KOPT-K1 (cell line): ENCODE measurements at regions not wholly inside any gene's neighbourhood (a gene's known extent, or its start where the extent isn't known, plus 50 kb on each side); places are given as distances from the start of the nearest gene placed in this dataset.
"Not testable (repeated sequence)": the region's sequence is repeated elsewhere in the genome, so short reads cannot be mapped to it uniquely, and the experiment has no call there.

ENCODE experiments used
- H3K27ac ChIP-seq: fragments of 200-600 bp; sonication (generic); 2 replicates; pipeline ENCODE4 v1.5.1; 2016; ENCODE audit warnings: antibody characterized with exemption, mild to moderate bottlenecking, low read depth, low read length; ENCODE audit not compliant: poor library complexity, severe bottlenecking
- H3K36me3 ChIP-seq: fragments of 200-600 bp; sonication (generic); 2 replicates; pipeline ENCODE4 v1.5.1; 2017; ENCODE audit warnings: antibody characterized with exemption, mild to moderate bottlenecking, low read length, moderate library complexity; ENCODE audit not compliant: insufficient read depth
- H3K9me3 ChIP-seq: fragments of 200-600 bp; sonication (generic); 2 replicates; pipeline ENCODE4 v1.5.1; 2017; ENCODE audit warnings: antibody characterized with exemption, low read length, mild to moderate bottlenecking; ENCODE audit not compliant: insufficient read depth, poor library complexity, severe bottlenecking

GRCh38 chr16:35804465-35804864, 2345.1 kb downstream of the TP53TG3F start:
- not testable (repeated sequence) for H3K36me3 ChIP-seq, H3K9me3 ChIP-seq, H3K27ac ChIP-seq

DNA sequence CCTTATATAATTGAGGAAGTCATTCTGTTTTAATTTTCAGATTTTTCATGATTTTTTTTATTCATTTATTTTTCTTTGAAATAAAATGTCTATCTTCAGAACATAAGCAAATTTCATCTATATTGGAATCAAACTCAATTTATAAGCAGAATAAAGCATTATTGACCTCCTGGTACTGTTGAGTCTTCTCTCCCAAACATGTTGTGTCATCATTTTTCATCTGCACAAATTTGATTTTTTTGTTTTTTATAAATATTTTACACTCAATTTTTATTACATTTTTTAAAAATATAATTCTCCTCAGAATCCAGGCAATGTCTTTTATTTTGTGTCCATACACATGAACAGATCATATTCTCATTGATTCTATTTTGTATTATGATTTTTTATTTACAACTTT, 2363.9 kb downstream of the TP53TG3F start:
- Histone ChIP-seq H3K27ac (no peak overlapping the region), H3K36me3 (no peaks in the 10 kb centered on the region), H3K9me3 (peaks cover 5% of the 10 kb centered on the region)

DNA sequence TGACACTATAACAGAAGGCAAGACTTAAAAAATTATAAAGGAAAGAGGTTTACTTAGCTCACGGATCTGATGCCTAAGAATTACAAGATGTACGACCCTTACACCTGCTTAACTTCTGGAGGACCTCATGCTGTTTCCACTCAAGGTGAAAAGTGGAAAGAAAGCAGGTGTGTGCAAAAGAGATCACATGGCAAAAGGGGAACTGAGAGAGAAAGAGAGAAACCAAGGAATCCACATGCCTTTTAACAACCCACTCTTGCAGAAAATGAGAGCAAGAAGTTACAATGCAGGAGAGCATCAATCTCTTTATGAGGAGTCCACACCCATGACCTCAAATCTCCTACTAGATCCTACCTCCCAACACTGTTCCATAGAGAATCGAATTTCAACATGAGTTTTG, 2382.2 kb downstream of the TP53TG3F start:
- no peaks in the 10 kb centered on the region for H3K36me3 ChIP-seq
- H3K27ac ChIP-seq = no peak overlapping the region
- H3K9me3 ChIP-seq = peaks cover 6% of the 10 kb centered on the region

DNA sequence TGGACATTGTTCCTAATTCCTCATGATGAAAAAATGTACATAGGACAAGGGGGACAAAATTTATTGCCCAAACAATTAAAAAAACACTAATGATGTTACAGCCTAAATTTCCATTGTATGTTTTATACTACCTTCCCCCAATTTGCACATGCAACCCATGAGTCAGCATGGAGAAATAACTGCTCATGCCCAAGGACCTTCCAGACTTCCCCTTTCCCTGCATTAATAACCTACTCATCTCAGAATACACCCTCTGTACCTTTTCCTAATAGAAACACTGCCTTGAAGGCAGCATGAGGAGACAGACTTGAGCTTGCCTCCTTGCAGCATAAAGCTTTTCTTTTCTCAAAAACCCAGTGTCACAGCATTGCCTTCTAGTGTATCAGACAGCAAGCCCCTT, 2402.8 kb downstream of the TP53TG3F start:
- H3K27ac ChIP-seq = no peak overlapping the region
- H3K9me3 ChIP-seq = peaks cover 7% of the 10 kb centered on the region
- no peaks in the 10 kb centered on the region for H3K36me3 ChIP-seq

DNA sequence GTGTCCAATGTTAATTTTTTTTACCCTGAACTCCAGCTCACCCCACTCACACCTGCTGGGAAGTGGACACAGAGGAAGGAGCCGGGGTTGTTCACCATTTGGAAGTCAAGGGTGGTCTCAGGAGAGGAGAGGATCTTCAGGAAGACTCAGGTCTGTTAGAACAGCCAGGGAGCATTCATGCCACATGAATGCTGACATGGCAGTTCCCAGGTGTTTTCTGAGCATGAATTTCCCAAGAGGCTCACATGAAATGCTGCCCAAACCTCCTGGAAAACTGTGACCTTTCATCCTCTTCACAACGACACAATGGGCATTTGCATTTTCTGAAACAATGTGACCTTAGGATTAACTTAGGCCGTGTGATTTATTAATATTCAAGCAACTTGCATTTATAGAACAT, 2409.2 kb downstream of the TP53TG3F start:
- H3K36me3 ChIP-seq = no peaks in the 10 kb centered on the region
- no peak overlapping the region for H3K27ac ChIP-seq
- H3K9me3 ChIP-seq = no peaks in the 10 kb centered on the region

DNA sequence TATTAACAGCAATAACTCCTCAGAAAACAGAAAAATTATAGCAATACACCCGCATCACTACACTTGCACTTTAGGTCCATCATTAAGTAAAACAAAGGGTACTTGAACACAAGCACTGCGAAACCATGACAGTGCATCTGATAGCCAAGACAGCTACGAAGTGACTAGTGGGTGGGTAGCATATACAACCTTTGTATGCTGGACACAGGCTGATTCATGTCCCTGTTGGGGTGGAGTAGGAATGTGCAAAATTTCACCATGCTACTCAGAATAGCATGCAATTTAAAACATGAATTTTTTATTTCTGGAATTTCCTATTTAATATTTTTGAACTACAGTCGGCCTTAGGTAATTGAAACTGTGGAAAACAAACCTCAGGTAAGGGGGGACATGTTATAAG, 2414.1 kb downstream of the TP53TG3F start:
- Histone ChIP-seq H3K36me3 (no peaks in the 10 kb centered on the region), H3K9me3 (peaks cover 14% of the 10 kb centered on the region), H3K27ac (no peak overlapping the region)

- no peak overlapping the region for H3K27ac ChIP-seq
- peaks cover 21% of the 10 kb centered on the region for H3K9me3 ChIP-seq
- H3K36me3 ChIP-seq = no peaks in the 10 kb centered on the region
Measured at GRCh38 chr16:35881654-35882053, 2422.2 kb downstream of the TP53TG3F start.

DNA sequence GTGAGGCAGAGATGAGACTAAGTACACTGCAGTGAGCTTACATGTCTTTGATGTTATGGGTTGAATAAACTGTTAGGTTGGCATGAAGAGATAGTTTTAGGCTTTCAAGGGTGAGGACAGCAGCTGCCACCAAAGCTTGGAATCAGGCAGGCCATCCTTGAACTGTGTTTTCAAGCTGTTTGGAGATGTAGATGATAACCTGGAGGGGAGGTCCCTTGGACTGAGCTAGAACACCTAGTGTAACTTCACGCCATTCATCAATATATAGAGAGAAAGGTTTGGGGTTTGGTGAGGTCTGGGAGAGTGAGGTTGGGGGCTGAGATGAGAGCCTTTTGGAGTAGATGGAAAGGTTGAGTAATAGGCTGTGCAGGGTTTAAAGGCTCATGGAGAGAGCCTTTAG, 2447.0 kb downstream of the TP53TG3F start:
- Histone ChIP-seq H3K36me3 (no peaks in the 10 kb centered on the region), H3K9me3 (peaks cover 3% of the 10 kb centered on the region), H3K27ac (no peak overlapping the region)

DNA sequence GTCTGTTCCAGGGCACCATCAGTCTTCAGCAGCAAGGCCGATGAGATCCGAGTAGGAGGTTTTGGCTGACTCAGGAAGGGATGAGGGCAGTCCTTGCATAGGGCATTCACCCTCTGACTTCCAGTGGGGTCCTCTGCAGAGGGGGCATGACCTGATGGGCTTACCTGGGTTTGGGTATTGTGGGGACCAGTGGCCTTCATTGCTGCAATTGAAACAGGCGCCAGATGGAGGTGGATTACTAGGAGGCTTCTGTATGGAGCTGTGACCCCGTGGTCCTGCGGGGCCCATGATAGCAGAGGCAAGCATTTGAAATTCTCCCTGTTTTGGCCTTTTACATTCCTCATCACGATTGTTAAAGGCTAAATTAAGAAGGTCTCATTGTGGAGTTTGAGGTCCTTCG, 2448.7 kb downstream of the TP53TG3F start:
- Histone ChIP-seq H3K9me3 (peaks cover 6% of the 10 kb centered on the region), H3K36me3 (no peaks in the 10 kb centered on the region), H3K27ac (no peak overlapping the region)

DNA sequence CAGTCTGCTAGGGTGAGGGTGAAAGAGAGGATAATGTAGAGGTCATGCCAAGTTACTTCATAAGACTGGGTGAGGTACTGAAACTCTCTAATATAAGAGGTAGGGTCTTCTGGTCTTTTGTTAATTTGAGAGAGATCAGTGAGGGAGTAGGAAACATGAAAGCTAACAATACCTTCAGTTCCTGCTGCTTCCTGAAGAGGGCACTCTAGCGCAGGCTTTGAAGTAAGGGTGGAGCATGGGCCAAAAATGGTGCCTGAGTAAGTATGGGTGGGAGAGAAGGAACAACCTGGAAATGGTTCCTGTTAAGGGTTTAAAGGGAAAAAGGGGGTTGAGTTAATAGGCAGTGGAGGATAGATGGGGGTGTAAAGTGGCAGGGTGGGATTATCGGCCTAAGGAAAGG, 2449.5 kb downstream of the TP53TG3F start:
- Histone ChIP-seq H3K36me3 (no peaks in the 10 kb centered on the region), H3K9me3 (peaks cover 6% of the 10 kb centered on the region), H3K27ac (no peak overlapping the region)

GRCh38 chr16:35909351-35909954, 2450.0 kb downstream of the TP53TG3F start:
- Histone ChIP-seq H3K9me3 (peaks cover 6% of the 10 kb centered on the region), H3K27ac (no peak overlapping the region), H3K36me3 (no peaks in the 10 kb centered on the region)

DNA sequence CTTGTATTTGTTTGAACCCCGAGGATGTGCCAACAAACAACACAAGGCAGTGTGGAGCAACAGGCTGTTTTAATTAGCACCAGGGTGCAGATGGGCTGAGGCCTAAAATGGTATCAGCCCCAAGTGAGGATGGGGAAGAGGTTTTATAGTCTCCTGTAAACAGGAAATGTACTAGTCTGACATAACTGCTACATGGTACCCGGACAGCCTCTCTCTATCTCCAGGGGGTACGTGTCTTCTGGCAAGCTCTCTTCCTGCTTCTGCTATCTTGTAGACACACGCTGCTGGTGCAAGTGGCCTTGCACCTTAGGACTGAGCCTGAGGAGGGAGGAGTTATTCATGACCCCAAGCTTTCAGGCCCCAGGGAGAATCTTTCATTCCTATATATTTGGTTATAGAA, 2451.0 kb downstream of the TP53TG3F start:
- Histone ChIP-seq H3K36me3 (no peaks in the 10 kb centered on the region), H3K27ac (no peak overlapping the region), H3K9me3 (peaks cover 9% of the 10 kb centered on the region)

GRCh38 chr16:35911899-35912298, 2452.5 kb downstream of the TP53TG3F start:
- Histone ChIP-seq H3K27ac (no peak overlapping the region), H3K9me3 (peaks cover 23% of the 10 kb centered on the region), H3K36me3 (no peaks in the 10 kb centered on the region)

GRCh38 chr16:35931722-35932121, 2472.3 kb downstream of the TP53TG3F start:
- H3K27ac ChIP-seq = no peak overlapping the region
- H3K9me3 ChIP-seq = peaks cover 56% of the 10 kb centered on the region
- no peaks in the 10 kb centered on the region for H3K36me3 ChIP-seq
